ENCODE measurements at regions not wholly inside any gene's neighbourhood (a gene's known extent, or its start where the extent isn't known, plus 50 kb on each side); places are given as distances from the start of the nearest gene placed in this dataset.

- TF ChIP-seq, protein P1, sequence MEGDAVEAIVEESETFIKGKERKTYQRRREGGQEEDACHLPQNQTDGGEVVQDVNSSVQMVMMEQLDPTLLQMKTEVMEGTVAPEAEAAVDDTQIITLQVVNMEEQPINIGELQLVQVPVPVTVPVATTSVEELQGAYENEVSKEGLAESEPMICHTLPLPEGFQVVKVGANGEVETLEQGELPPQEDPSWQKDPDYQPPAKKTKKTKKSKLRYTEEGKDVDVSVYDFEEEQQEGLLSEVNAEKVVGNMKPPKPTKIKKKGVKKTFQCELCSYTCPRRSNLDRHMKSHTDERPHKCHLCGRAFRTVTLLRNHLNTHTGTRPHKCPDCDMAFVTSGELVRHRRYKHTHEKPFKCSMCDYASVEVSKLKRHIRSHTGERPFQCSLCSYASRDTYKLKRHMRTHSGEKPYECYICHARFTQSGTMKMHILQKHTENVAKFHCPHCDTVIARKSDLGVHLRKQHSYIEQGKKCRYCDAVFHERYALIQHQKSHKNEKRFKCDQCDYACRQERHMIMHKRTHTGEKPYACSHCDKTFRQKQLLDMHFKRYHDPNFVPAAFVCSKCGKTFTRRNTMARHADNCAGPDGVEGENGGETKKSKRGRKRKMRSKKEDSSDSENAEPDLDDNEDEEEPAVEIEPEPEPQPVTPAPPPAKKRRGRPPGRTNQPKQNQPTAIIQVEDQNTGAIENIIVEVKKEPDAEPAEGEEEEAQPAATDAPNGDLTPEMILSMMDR (IDR thresholded peaks at IDR 0.05 in 4 of 5, conservative IDR thresholded peaks at IDR 0.05 in 1 of 5) = no peak
- TF ChIP-seq POLR2A (IDR thresholded peaks at IDR 0.05) = no peak
Observed at GRCh38 chr19:29309637-29310036, 96.7 kb upstream of the UQCRFS1 start.

Measured in gastrocnemius medialis (tissue), 4 donors.